GM19239 (cell line): ENCODE measurements at regions not wholly inside any gene's neighbourhood (a gene's known extent, or its start where the extent isn't known, plus 50 kb on each side); places are given as distances from the start of the nearest gene placed in this dataset.
"Not testable (repeated sequence)": the region's sequence is repeated elsewhere in the genome, so short reads cannot be mapped to it uniquely, and the experiment has no call there.

ENCODE experiments used
- DNase-seq: peaks from one replicate; pipeline ENCODE4 v3.0.0; 2011; ENCODE audit warnings: low spot score; ENCODE audit not compliant: insufficient read length
- FAIRE-seq: peaks from 2 replicates; lab custom pipeline; 2011; peaks lifted over from hg19 to GRCh38; lab: Jason Lieb, UNC

GRCh38 chr15:30470601-30471365 lies 56.7 kb upstream of the GOLGA8R start:
- not testable (repeated sequence) for DNase-seq, FAIRE-seq

- not testable (repeated sequence) for FAIRE-seq, DNase-seq
Observed at GRCh38 chr15:30471366-30471749, 57.3 kb upstream of the GOLGA8R start.

GRCh38 chr15:30471817-30472551 lies 57.9 kb upstream of the GOLGA8R start:
- peak; percentile 82 for FAIRE-seq
- not testable (repeated sequence) for DNase-seq

- not testable (repeated sequence) for FAIRE-seq
Observed at GRCh38 chr15:30484887-30485286, 67.0 kb upstream of the GOLGA8Q start.

GRCh38 chr15:30489237-30489636 lies 62.6 kb upstream of the GOLGA8Q start:
- not testable (repeated sequence) for DNase-seq, FAIRE-seq

More at GRCh38 chr15:30484887-30485286, 67.0 kb upstream of the GOLGA8Q start:
- DNase-seq: not testable (repeated sequence)

GRCh38 chr15:30490334-30490733 lies 61.5 kb upstream of the GOLGA8Q start:
- not testable (repeated sequence) for DNase-seq, FAIRE-seq

GRCh38 chr15:30493947-30494346 lies 57.9 kb upstream of the GOLGA8Q start:
- not testable (repeated sequence) for DNase-seq, FAIRE-seq

- not testable (repeated sequence) for FAIRE-seq, DNase-seq
Observed at GRCh38 chr15:30497275-30497674, 54.6 kb upstream of the GOLGA8Q start.

- not testable (repeated sequence) for DNase-seq, FAIRE-seq
Observed at GRCh38 chr15:30499233-30499632, 52.6 kb upstream of the GOLGA8Q start.

- FAIRE-seq, DNase-seq: not testable (repeated sequence)
Observed at GRCh38 chr15:30500511-30500910, 51.3 kb upstream of the GOLGA8Q start.
